Mesenchymal stem cell (in vitro differentiated cells and primary cell): ENCODE measurements at regions not wholly inside any gene's neighbourhood (a gene's known extent, or its start where the extent isn't known, plus 50 kb on each side); places are given as distances from the start of the nearest gene placed in this dataset.

Experiments
- DNase-seq: peaks from one replicate; pipeline ENCODE4 v3.0.0-alpha.2; 2013
- H2AFZ ChIP-seq: one replicate; pipeline ENCODE4 v1.6.1; 2013; ENCODE audit warnings: low read depth, mild to moderate bottlenecking, control low read depth, inconsistent platforms, low read length, moderate library complexity
- H2AK5ac ChIP-seq: 2 replicates; pipeline ENCODE4 v1.6.1; 2013; ENCODE audit warnings: low read length, moderate library complexity, mild to moderate bottlenecking, inconsistent platforms; ENCODE audit not compliant: severe bottlenecking
- H2BK120ac ChIP-seq: one replicate; pipeline ENCODE4 v1.6.1; 2013; ENCODE audit warnings: low read depth, mild to moderate bottlenecking, inconsistent platforms, low read length, moderate library complexity
- H2BK12ac ChIP-seq, 2 experiments: one replicate each; pipeline ENCODE4 v1.6.1; 2013; ENCODE audit warnings: inconsistent platforms in 2 of 2, low read length in 2 of 2, mild to moderate bottlenecking in 2 of 2, moderate library complexity in 2 of 2, control low read depth in 1 of 2
- H2BK15ac ChIP-seq: one replicate; pipeline ENCODE4 v1.6.1; 2013; ENCODE audit warnings: mild to moderate bottlenecking, low read depth, inconsistent platforms; ENCODE audit not compliant: poor library complexity, severe bottlenecking
- H2BK5ac ChIP-seq: 2 replicates; pipeline ENCODE4 v1.6.1; 2013; ENCODE audit warnings: low read depth, mild to moderate bottlenecking, low read length, control low read depth, inconsistent platforms; ENCODE audit not compliant: poor library complexity, severe bottlenecking
- H3K14ac ChIP-seq, 2 experiments: one replicate each; pipeline ENCODE4 v1.6.1; 2013; ENCODE audit warnings: inconsistent platforms in 2 of 2, low read length in 2 of 2, control low read depth in 1 of 2, mild to moderate bottlenecking in 1 of 2, moderate library complexity in 1 of 2
- H3K18ac ChIP-seq, 2 experiments: one replicate each; pipeline ENCODE4 v1.6.1; 2013; ENCODE audit warnings: inconsistent platforms in 2 of 2, low read length in 2 of 2, control low read depth in 1 of 2, low read depth in 1 of 2, mild to moderate bottlenecking in 1 of 2
- H3K23ac ChIP-seq, 2 experiments: one replicate each; pipeline ENCODE4 v1.6.1; 2013; ENCODE audit warnings: inconsistent platforms in 2 of 2, low read length in 2 of 2, mild to moderate bottlenecking in 2 of 2, moderate library complexity in 2 of 2, control low read depth in 1 of 2
- H3K27ac ChIP-seq: 2 replicates; pipeline ENCODE4 v1.5.1; 2013; ENCODE audit warnings: mild to moderate bottlenecking, moderate library complexity, low read length, control low read depth, inconsistent platforms; ENCODE audit not compliant: poor library complexity, severe bottlenecking
- H3K27me3 ChIP-seq, 2 experiments: 2 replicates each; pipeline versions ENCODE4 v1.6.1 to v1.7.0; 2013; ENCODE audit warnings: low read length in 2 of 2, mild to moderate bottlenecking in 2 of 2, moderate library complexity in 2 of 2, control low read depth in 1 of 2, inconsistent platforms in 1 of 2; ENCODE audit not compliant: control insufficient read depth in 1 of 2, insufficient read depth in 1 of 2
- H3K36me3 ChIP-seq, 2 experiments: 2 replicates each; pipeline versions ENCODE4 v1.6.1 to v1.7.0; 2013; ENCODE audit warnings: low read length in 2 of 2, control low read depth in 1 of 2, inconsistent platforms in 1 of 2, low read depth in 1 of 2, mild to moderate bottlenecking in 1 of 2; ENCODE audit not compliant: insufficient read depth in 2 of 2, control insufficient read depth in 1 of 2
- H3K4ac ChIP-seq, 2 experiments: one replicate each; pipeline ENCODE4 v1.6.1; 2013; ENCODE audit warnings: inconsistent platforms in 2 of 2, low read length in 2 of 2, mild to moderate bottlenecking in 2 of 2, moderate library complexity in 2 of 2, control low read depth in 1 of 2, low read depth in 1 of 2
- H3K4me1 ChIP-seq: 2 replicates; pipeline ENCODE4 v1.6.1; 2013; ENCODE audit warnings: low read depth, low read length, control low read depth; ENCODE audit not compliant: control insufficient read depth, insufficient read depth
- H3K4me2 ChIP-seq: 2 replicates; pipeline ENCODE4 v1.6.1; 2013; ENCODE audit warnings: low read length, mild to moderate bottlenecking, inconsistent platforms; ENCODE audit not compliant: poor library complexity, severe bottlenecking
- H3K4me3 ChIP-seq, 2 experiments: 2 replicates each; pipeline versions ENCODE4 v1.5.1 to v1.7.0; 2013; ENCODE audit warnings: low read length in 2 of 2, mild to moderate bottlenecking in 2 of 2, control low read depth in 1 of 2, low read depth in 1 of 2; ENCODE audit not compliant: insufficient read depth in 1 of 2
- H3K79me1 ChIP-seq: replicated peaks from 2 replicates; pipeline ENCODE4 v1.6.1; 2013; ENCODE audit warnings: mild to moderate bottlenecking, control low read depth, low read length, inconsistent platforms; ENCODE audit not compliant: poor library complexity, severe bottlenecking
- H3K9ac ChIP-seq: 2 replicates; pipeline ENCODE4 v1.7.0; 2013; ENCODE audit warnings: mild to moderate bottlenecking, low read length, moderate library complexity
- H3K9me3 ChIP-seq: 2 replicates; pipeline ENCODE4 v1.7.0; 2013; ENCODE audit warnings: mild to moderate bottlenecking, low read length; ENCODE audit not compliant: control insufficient read depth
- H4K8ac ChIP-seq: one replicate; pipeline ENCODE4 v1.6.1; 2013; ENCODE audit warnings: inconsistent platforms, mild to moderate bottlenecking, low read length, moderate library complexity
- H4K91ac ChIP-seq: one replicate; pipeline ENCODE4 v1.6.1; 2013; ENCODE audit warnings: mild to moderate bottlenecking, low read length, inconsistent platforms
- WGBS: methylation state at CpG from one replicate; pipeline ENCODE4 v1.1.7; 2013; ENCODE audit warnings: mixed read lengths; 5-methylcytosine and 5-hydroxymethylcytosine counted together

DNA sequence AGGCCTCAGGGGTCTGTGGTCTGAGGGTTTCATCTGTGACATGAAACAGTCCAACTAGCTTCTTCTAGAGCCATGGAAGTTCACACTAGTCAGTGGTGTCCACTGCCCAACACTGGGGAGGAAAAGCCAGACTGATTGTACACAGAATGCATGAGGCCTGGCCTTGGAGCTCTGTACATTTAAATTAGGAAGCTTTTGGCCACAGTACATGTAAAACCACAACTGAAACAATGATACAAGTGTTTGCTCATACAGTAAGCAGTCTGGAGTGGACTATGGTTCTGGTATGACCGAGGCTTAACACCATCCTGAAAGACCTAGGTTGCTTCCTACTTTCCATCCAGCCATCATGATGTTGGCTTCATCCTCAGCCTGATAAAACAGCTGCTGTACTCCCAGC is 73.8 kb upstream of the SESN3 start:
- Histone ChIP-seq H3K4me1 (no peaks in the 10 kb centered on the region), H3K9me3 (no peaks in the 10 kb centered on the region)

DNA sequence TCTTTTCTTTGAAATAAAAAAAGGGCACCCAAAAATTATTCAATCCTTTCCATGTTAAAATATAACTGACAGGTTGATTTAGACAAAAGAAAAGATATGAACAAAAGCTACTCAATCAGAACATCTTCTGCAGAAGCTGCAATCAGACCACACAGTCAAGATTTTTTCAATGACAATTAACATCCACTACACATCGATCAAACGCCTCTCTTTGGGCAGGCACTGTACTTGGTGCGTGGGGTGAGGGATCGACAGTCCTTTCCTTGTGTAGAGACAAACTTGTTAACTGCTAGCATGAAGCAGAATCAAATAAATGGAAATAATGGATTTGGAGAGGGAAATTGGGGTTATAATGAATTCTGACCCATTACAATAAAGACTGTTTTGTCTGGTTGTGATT is 71.2 kb upstream of the SESN3 start:
- Histone ChIP-seq H2BK15ac (no peak overlapping the region), H3K9ac (no peak overlapping the region), H4K91ac (no peak overlapping the region), H4K8ac (no peak overlapping the region), H3K18ac (no peak overlapping the region), H2BK120ac (no peak overlapping the region), H3K4ac (no peak overlapping the region), H3K27ac (no peak overlapping the region), H2BK12ac (no peak overlapping the region), H3K27me3 (peaks cover 3 to 11% of the 10 kb centered on the region in 2 experiments), H2BK5ac (no peak overlapping the region), H3K14ac (no peak overlapping the region), H3K36me3 (no peaks in the 10 kb centered on the region), H3K9me3 (no peaks in the 10 kb centered on the region), H3K4me2 (no peak overlapping the region), H2AFZ (no peak overlapping the region), H3K79me1 (no peaks in the 10 kb centered on the region), H3K4me1 (no peaks in the 10 kb centered on the region), H3K23ac (no peak overlapping the region), H3K4me3 (no peak overlapping the region), H2AK5ac (no peak overlapping the region)
- 97% methylated on average over 4 of the region's 4 CpGs for WGBS
- no peak for DNase-seq

More for the DNA sequence above, 73.8 kb upstream of the SESN3 start:
- H3K14ac ChIP-seq, result no peak overlapping the region
- H3K4me2 ChIP-seq, result no peak overlapping the region
- H3K4ac ChIP-seq, result no peak overlapping the region
- no peaks in the 10 kb centered on the region for H3K36me3 ChIP-seq
- no peak overlapping the region for H3K18ac ChIP-seq
- no peaks in the 10 kb centered on the region for H3K79me1 ChIP-seq
- H2BK5ac ChIP-seq, result no peak overlapping the region
- no peak overlapping the region for H3K9ac ChIP-seq
- no peak overlapping the region for H4K8ac ChIP-seq
- H2AFZ ChIP-seq, result no peak overlapping the region
- no peak overlapping the region for H4K91ac ChIP-seq
- H2BK120ac ChIP-seq, result no peak overlapping the region
- no peak overlapping the region for H3K27ac ChIP-seq
- no peak overlapping the region for H2BK15ac ChIP-seq
- H3K27me3 ChIP-seq, result peaks cover 3% of the 10 kb centered on the region in 2 experiments
- H2AK5ac ChIP-seq, result no peak overlapping the region
- no peak overlapping the region for H3K23ac ChIP-seq
- 75% methylated on average over 1 of the region's 1 CpG for WGBS
- H2BK12ac ChIP-seq, result no peak overlapping the region
- DNase-seq, result no peak
- H3K4me3 ChIP-seq, result no peak overlapping the region

DNA sequence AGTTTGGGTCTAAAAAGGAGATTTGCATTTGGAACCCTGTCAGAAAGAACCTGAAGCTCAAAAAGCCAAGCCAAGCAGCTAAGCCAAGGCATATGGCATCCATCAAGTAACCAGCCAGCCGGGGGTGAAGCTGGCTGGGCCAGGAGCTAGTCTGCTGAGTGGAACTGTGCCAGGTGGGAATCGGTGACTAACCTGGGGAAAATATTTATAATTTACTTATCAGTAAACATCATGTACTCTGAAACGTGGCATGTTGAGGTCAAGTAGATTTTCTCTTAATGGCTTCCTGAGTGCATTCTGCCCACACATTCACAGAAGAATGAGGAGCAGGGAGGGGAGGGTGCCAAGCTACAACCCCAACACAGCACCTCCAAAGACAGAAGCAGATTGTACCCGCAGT is 70.5 kb upstream of the SESN3 start:
- H2AK5ac ChIP-seq, result no peak overlapping the region
- H3K4me2 ChIP-seq, result no peak overlapping the region
- H3K14ac ChIP-seq, result no peak overlapping the region
- no peak overlapping the region for H2BK15ac ChIP-seq
- no peak overlapping the region for H3K4ac ChIP-seq
- H3K36me3 ChIP-seq, result no peaks in the 10 kb centered on the region
- H3K79me1 ChIP-seq, result no peaks in the 10 kb centered on the region
- H2BK120ac ChIP-seq, result no peak overlapping the region
- H3K4me1 ChIP-seq, result no peaks in the 10 kb centered on the region
- H3K9me3 ChIP-seq, result no peaks in the 10 kb centered on the region
- no peak overlapping the region for H3K9ac ChIP-seq
- H2BK5ac ChIP-seq, result no peak overlapping the region
- no peak overlapping the region for H4K8ac ChIP-seq
- H3K27ac ChIP-seq, result no peak overlapping the region
- H2BK12ac ChIP-seq, result peak overlapping the region in 1 of 2 experiments; percentile 75
- no peak overlapping the region for H3K18ac ChIP-seq
- peaks cover 3 to 18% of the 10 kb centered on the region in 2 experiments for H3K27me3 ChIP-seq
- H3K4me3 ChIP-seq, result no peak overlapping the region
- no peak overlapping the region for H2AFZ ChIP-seq
- no peak for DNase-seq
- no peak overlapping the region for H3K23ac ChIP-seq
- 61% methylated on average over 3 of the region's 4 CpGs for WGBS
- H4K91ac ChIP-seq, result no peak overlapping the region

DNA sequence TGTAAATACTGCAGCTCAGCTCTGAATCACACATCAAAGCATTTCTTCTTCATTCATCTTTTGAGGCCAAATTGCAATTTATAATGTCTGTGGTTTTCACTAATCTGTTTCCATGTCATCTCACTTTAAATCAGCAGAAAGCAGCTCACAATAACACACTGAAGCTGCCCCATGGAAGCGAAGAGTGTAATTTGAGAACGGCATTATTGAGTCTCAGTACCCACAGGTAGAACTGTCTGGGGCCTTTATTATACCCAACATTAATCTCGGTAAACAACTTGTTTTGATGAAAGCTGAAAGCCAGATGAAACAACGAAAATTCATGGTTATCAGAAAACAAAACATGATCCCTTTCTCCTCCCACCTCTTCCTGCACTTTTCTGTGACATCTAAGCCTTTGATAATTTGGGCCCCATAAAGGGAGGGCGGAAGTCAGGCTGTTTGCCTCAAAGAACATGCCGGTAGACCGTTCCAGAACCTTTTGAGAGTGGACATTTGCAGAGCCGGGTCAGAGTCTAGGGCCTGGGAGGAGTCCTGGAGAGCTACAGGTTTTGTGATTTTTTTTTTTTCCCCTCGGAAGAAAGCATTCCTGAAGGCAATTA is 68.2 kb upstream of the SESN3 start:
- Histone ChIP-seq H2AFZ (no peak overlapping the region), H3K4me2 (no peak overlapping the region), H3K14ac (no peak overlapping the region), H3K4ac (no peak overlapping the region), H3K36me3 (no peaks in the 10 kb centered on the region), H3K9ac (no peak overlapping the region), H3K9me3 (no peaks in the 10 kb centered on the region), H4K8ac (no peak overlapping the region), H2BK12ac (no peak overlapping the region), H2BK120ac (no peak overlapping the region), H2BK15ac (no peak overlapping the region), H3K27me3 (peaks cover 7 to 18% of the 10 kb centered on the region in 2 experiments), H2AK5ac (no peak overlapping the region), H3K18ac (no peak overlapping the region), H3K4me1 (no peaks in the 10 kb centered on the region), H3K4me3 (no peak overlapping the region), H2BK5ac (no peak overlapping the region), H3K79me1 (no peaks in the 10 kb centered on the region), H4K91ac (no peak overlapping the region), H3K27ac (no peak overlapping the region), H3K23ac (no peak overlapping the region)
- 68% methylated on average over 9 of the region's 9 CpGs for WGBS
- peak; percentile 31 for DNase-seq
